ENCODE measurements at regions not wholly inside any gene's neighbourhood (a gene's known extent, or its start where the extent isn't known, plus 50 kb on each side); places are given as distances from the start of the nearest gene placed in this dataset.
"Not testable (repeated sequence)": the region's sequence is repeated elsewhere in the genome, so short reads cannot be mapped to it uniquely, and the experiment has no call there.

GRCh38 chr5:91311168-91311696 is 71.9 kb downstream of the ARRDC3 start:
- ATAC-seq (ENCODE audit: low read depth) (peak; percentile 6), DNase-seq (no peak)
- TF ChIP-seq EZH2 (IDR thresholded peaks at IDR 0.05; ENCODE audit: borderline replicate concordance, insufficient read depth, low read depth, low read length, poor library complexity, severe bottlenecking) (no peak), CTCF (IDR thresholded peaks at IDR 0.05) (no peak)
- WGBS (ENCODE audit: insufficient coverage) = 13% methylated on average over 3 of the region's 5 CpGs
- Histone ChIP-seq H3K27ac (ENCODE audit: low read length in 2 of 2) (peak overlapping the region; percentile 46 to 67), H3K9me3 (ENCODE audit: control extremely low read depth in 1 of 3, control insufficient read depth in 2 of 3, insufficient read depth in 1 of 3, low read length in 2 of 3) (peaks cover 0 to 7% (median 0%) of the 10 kb centered on the region in 3 donors), H2AFZ (ENCODE audit: insufficient read depth, low read depth, low read length, poor library complexity, severe bottlenecking) (peak overlapping the region; percentile 55), H3K4me1 (ENCODE audit: control insufficient read depth in 2 of 2, insufficient read depth in 2 of 2, low read length in 2 of 2) (peaks cover 36 to 37% of the 10 kb centered on the region in 2 donors), H3K36me3 (replicated peaks in 1 of 2; ENCODE audit: control extremely low read depth in 1 of 2, control insufficient read depth in 1 of 2, extremely low read depth in 1 of 2, insufficient read depth in 2 of 2, low read length in 1 of 2) (no peaks in the 10 kb centered on the region), H3K79me2 (ENCODE audit: control insufficient read depth, insufficient read depth, low read length) (no peaks in the 10 kb centered on the region), H3K4me2 (replicated peaks; ENCODE audit: low read depth, low read length, poor library complexity, severe bottlenecking) (peak overlapping the region; percentile 39), H3K27me3 (replicated peaks in 1 of 4; ENCODE audit: control extremely low read depth in 1 of 4, control insufficient read depth in 3 of 4, insufficient read depth in 4 of 4, low read length in 3 of 4) (no peaks in the 10 kb centered on the region), H4K20me1 (ENCODE audit: control insufficient read depth, insufficient read depth, low read length, poor library complexity, severe bottlenecking) (no peaks in the 10 kb centered on the region), H3K4me3 (ENCODE audit: control extremely low read depth in 1 of 5, extremely low read depth in 1 of 5, insufficient read depth in 1 of 5, low read depth in 2 of 5, low read length in 4 of 5) (peak overlapping the region in 1 of 5 experiments; percentile 8), H3K9ac (ENCODE audit: low read length) (no peak overlapping the region)
- peaks cover 44% of the 10 kb centered on the region for H3K4me1 Mint-ChIP-seq
- ChIA-PET CTCF (interaction anchor here (0.9 to 2.4 kb wide), 5 partner anchors 31 to 91 kb away, joined by 3 to 22 read pairs (median 5); partner anchors contain the start of gene ARRDC3), POLR2A (interaction anchor here (1.0 to 2.7 kb wide), 6 partner anchors 16 to 74 kb away, joined by 3 to 15 read pairs (median 5); partner anchors contain the start of gene ARRDC3)
- H3K27ac Mint-ChIP-seq = peak overlapping the region; percentile 89
- intact Hi-C loops (cut with micrococcal nuclease) = loop anchor here (1.0 kb wide), 1 partner anchor 31 kb away; no protein-coding TSS in a partner anchor
- peak overlapping the region; percentile 77 for H3K4me3 Mint-ChIP-seq
- no peaks in the 10 kb centered on the region for H3K9me3 Mint-ChIP-seq (ENCODE audit: insufficient read depth)
- H3K27me3 Mint-ChIP-seq = no peaks in the 10 kb centered on the region

DNA sequence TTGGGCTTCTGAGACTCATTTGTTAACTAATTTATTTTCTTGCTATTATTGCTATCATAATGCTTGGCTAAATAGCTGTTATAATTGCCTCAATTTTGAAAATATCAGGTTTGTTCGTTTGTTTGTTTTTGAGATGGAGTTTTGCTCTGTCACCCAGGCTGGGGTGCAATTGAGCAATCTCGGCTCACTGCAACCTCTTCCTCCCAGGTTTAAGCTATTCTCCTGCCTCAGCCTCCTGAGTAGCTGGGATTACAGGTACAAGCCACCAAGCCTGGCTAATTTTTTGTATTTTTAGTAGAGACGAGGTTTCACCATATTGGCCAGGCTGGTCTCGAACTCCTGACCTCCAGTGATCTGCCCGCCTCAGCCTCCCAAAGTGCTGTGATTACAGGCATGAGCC is 75.0 kb downstream of the ARRDC3 start:
- H3K27me3 Mint-ChIP-seq; ATAC-seq (ENCODE audit: low read depth); DNase-seq; H3K4me3 Mint-ChIP-seq; H3K9me3 Mint-ChIP-seq (ENCODE audit: insufficient read depth); H3K79me2 ChIP-seq (ENCODE audit: control insufficient read depth, insufficient read depth, low read length); H3K9me3 ChIP-seq (ENCODE audit: control extremely low read depth in 1 of 3, control insufficient read depth in 2 of 3, insufficient read depth in 1 of 3, low read length in 2 of 3); H2AFZ ChIP-seq (ENCODE audit: insufficient read depth, low read depth, low read length, poor library complexity, severe bottlenecking); H4K20me1 ChIP-seq (ENCODE audit: control insufficient read depth, insufficient read depth, low read length, poor library complexity, severe bottlenecking); intact Hi-C loops (cut with micrococcal nuclease); H3K4me2 ChIP-seq (replicated peaks; ENCODE audit: low read depth, low read length, poor library complexity, severe bottlenecking); H3K27ac ChIP-seq (ENCODE audit: low read length in 2 of 2); H3K27me3 ChIP-seq (replicated peaks in 1 of 4; ENCODE audit: control extremely low read depth in 1 of 4, control insufficient read depth in 3 of 4, insufficient read depth in 4 of 4, low read length in 3 of 4); H3K27ac Mint-ChIP-seq; H3K4me3 ChIP-seq (ENCODE audit: control extremely low read depth in 1 of 5, extremely low read depth in 1 of 5, insufficient read depth in 1 of 5, low read depth in 2 of 5, low read length in 4 of 5); H3K9ac ChIP-seq (ENCODE audit: low read length); H3K36me3 ChIP-seq (replicated peaks in 1 of 2; ENCODE audit: control extremely low read depth in 1 of 2, control insufficient read depth in 1 of 2, extremely low read depth in 1 of 2, insufficient read depth in 2 of 2, low read length in 1 of 2); POLR2A ChIA-PET: not testable (repeated sequence)
- WGBS (ENCODE audit: insufficient coverage) = 75% methylated on average over 2 of the region's 5 CpGs
- peaks cover 18 to 19% of the 10 kb centered on the region in 2 donors for H3K4me1 ChIP-seq (ENCODE audit: control insufficient read depth in 2 of 2, insufficient read depth in 2 of 2, low read length in 2 of 2)
- CTCF ChIA-PET = interaction anchor here (1.6 kb wide), 1 partner anchor 77 kb away, joined by 5 read pairs; no protein-coding TSS in a partner anchor
- H3K4me1 Mint-ChIP-seq = peaks cover 24% of the 10 kb centered on the region
